B cell (primary cell): ENCODE measurements at regions not wholly inside any gene's neighbourhood (a gene's known extent, or its start where the extent isn't known, plus 50 kb on each side); places are given as distances from the start of the nearest gene placed in this dataset.

Experiments used
- EZH2 ChIP-seq: IDR thresholded peaks from 2 replicates; pipeline ENCODE4 v1.6.1; 2012; ENCODE audit warnings: borderline replicate concordance, low read depth, mild to moderate bottlenecking, moderate library complexity, low read length; ENCODE audit not compliant: insufficient read depth, poor library complexity, severe bottlenecking
- TF ChIP-seq, protein P1 (sequence below): fragments of 200-600 bp; IDR thresholded peaks from one replicate; pipeline ENCODE4 v1.8.0; 2022; ENCODE audit warnings: antibody characterized with exemption, mild to moderate bottlenecking

DNA sequence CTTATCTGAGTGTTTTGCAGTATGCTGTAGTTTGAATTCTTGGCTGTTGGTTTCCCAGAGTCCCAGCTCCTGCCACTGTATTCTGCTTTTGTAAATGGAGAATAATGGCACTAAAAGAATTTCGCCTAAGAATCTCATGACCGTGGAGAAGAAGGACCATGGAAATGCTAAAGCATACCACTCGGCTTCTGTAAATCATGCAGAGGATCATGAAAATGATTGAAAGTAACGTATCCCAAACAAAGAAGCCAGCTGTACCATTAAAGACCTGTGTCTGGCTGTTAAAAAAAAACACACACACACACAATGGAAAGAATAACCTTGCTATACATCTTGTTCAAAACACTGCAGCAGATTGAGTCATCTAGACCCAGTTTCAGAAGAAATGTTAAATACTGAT is 287.9 kb downstream of the ZNF326 start:
- TF ChIP-seq, protein P1, sequence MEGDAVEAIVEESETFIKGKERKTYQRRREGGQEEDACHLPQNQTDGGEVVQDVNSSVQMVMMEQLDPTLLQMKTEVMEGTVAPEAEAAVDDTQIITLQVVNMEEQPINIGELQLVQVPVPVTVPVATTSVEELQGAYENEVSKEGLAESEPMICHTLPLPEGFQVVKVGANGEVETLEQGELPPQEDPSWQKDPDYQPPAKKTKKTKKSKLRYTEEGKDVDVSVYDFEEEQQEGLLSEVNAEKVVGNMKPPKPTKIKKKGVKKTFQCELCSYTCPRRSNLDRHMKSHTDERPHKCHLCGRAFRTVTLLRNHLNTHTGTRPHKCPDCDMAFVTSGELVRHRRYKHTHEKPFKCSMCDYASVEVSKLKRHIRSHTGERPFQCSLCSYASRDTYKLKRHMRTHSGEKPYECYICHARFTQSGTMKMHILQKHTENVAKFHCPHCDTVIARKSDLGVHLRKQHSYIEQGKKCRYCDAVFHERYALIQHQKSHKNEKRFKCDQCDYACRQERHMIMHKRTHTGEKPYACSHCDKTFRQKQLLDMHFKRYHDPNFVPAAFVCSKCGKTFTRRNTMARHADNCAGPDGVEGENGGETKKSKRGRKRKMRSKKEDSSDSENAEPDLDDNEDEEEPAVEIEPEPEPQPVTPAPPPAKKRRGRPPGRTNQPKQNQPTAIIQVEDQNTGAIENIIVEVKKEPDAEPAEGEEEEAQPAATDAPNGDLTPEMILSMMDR, result no peak
- TF ChIP-seq EZH2, result no peak
